ENCODE measurements at regions not wholly inside any gene's neighbourhood (a gene's known extent, or its start where the extent isn't known, plus 50 kb on each side); places are given as distances from the start of the nearest gene placed in this dataset.

- TF ChIP-seq, protein P1, sequence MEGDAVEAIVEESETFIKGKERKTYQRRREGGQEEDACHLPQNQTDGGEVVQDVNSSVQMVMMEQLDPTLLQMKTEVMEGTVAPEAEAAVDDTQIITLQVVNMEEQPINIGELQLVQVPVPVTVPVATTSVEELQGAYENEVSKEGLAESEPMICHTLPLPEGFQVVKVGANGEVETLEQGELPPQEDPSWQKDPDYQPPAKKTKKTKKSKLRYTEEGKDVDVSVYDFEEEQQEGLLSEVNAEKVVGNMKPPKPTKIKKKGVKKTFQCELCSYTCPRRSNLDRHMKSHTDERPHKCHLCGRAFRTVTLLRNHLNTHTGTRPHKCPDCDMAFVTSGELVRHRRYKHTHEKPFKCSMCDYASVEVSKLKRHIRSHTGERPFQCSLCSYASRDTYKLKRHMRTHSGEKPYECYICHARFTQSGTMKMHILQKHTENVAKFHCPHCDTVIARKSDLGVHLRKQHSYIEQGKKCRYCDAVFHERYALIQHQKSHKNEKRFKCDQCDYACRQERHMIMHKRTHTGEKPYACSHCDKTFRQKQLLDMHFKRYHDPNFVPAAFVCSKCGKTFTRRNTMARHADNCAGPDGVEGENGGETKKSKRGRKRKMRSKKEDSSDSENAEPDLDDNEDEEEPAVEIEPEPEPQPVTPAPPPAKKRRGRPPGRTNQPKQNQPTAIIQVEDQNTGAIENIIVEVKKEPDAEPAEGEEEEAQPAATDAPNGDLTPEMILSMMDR (IDR thresholded peaks at IDR 0.05) = no peak
- no peak for TF ChIP-seq POLR2A (IDR thresholded peaks at IDR 0.05)
These were observed 1019.2 kb downstream of the CDH11 start for GRCh38 chr16:64102654-64103053.

Data from prostate gland (tissue), 2 donors.